ENCODE measurements at regions not wholly inside any gene's neighbourhood (a gene's known extent, or its start where the extent isn't known, plus 50 kb on each side); places are given as distances from the start of the nearest gene placed in this dataset.

DNA sequence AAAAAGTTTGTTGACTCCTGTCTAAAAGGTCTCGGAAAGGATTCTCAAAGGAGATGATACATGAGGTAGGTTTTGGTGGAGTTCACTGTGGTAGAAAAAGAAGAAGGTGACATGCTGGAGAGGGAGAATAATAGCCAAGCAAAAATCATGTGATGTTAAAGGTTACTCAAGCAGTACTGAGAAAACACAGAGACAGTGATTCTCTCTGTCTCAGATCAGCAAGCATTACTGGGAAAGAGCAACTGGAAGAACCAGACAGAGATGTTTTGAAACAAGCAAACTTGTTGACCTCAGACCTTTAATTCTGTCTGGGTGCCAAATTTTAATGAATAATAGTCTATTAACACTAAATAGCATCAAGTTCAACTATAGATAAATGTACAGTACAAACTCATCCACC, 183.5 kb upstream of the PLEKHG7 start:
- TF ChIP-seq POLR2A (IDR thresholded peaks at IDR 0.05): no peak
- TF ChIP-seq, protein P1, sequence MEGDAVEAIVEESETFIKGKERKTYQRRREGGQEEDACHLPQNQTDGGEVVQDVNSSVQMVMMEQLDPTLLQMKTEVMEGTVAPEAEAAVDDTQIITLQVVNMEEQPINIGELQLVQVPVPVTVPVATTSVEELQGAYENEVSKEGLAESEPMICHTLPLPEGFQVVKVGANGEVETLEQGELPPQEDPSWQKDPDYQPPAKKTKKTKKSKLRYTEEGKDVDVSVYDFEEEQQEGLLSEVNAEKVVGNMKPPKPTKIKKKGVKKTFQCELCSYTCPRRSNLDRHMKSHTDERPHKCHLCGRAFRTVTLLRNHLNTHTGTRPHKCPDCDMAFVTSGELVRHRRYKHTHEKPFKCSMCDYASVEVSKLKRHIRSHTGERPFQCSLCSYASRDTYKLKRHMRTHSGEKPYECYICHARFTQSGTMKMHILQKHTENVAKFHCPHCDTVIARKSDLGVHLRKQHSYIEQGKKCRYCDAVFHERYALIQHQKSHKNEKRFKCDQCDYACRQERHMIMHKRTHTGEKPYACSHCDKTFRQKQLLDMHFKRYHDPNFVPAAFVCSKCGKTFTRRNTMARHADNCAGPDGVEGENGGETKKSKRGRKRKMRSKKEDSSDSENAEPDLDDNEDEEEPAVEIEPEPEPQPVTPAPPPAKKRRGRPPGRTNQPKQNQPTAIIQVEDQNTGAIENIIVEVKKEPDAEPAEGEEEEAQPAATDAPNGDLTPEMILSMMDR (IDR thresholded peaks at IDR 0.05): no peak
